SK-N-SH (cell line): ENCODE measurements at regions not wholly inside any gene's neighbourhood (a gene's known extent, or its start where the extent isn't known, plus 50 kb on each side); places are given as distances from the start of the nearest gene placed in this dataset.

Experiments
- CTCF ChIA-PET: fragments of 300-600, 350-600 bp; formaldehyde crosslinking; extraction: SDS; loops from one replicate; lab custom pipeline; 2021; lab: Yijun Ruan, JAX
- POLR2A ChIA-PET: fragments of 350-600 bp; sonication (Branson Sonifier 250); formaldehyde crosslinking; extraction: SDS; loops from one replicate; lab custom pipeline; 2020; ENCODE audit warnings: antibody characterized with exemption, inconsistent platforms; lab: Yijun Ruan, JAX
- DNase-seq: peaks from one replicate; pipeline ENCODE4 v3.0.0; 2012
- H2AFZ ChIP-seq: fragments of 200-600 bp; sonication (generic); 2 replicates; pipeline ENCODE4 v1.8.1; 2016; ENCODE audit warnings: antibody characterized with exemption, mild to moderate bottlenecking, low read depth
- H3F3A ChIP-seq: fragments of 200-600 bp; sonication (generic); replicated peaks from 2 replicates; pipeline ENCODE3; 2016; ENCODE audit warnings: antibody characterized with exemption, mild to moderate bottlenecking; ENCODE audit not compliant: insufficient read depth
- H3K27ac ChIP-seq, 2 experiments: fragments of 200-500 bp in 1 of 2; fragments of 200-600 bp in 1 of 2; sonication (Bioruptor generic) in 1 of 2; sonication (generic), shearing (Covaris generic) in 1 of 2; 2 replicates each; pipeline versions ENCODE4 v1.5.1 to v1.6.1; 2014 to 2016; ENCODE audit warnings: low read depth in 2 of 2, inconsistent platforms in 1 of 2, low read length in 1 of 2, mild to moderate bottlenecking in 1 of 2, mixed read lengths in 1 of 2
- H3K27me3 ChIP-seq: fragments of 200-600 bp; sonication (generic), shearing (Covaris generic); 2 replicates; pipeline ENCODE4 v1.6.1; 2016; ENCODE audit warnings: mixed run types; ENCODE audit not compliant: insufficient read depth
- H3K36me3 ChIP-seq, 2 experiments: fragments of 200-500 bp in 1 of 2; fragments of 200-600 bp in 1 of 2; sonication (Bioruptor generic) in 1 of 2; sonication (generic) in 1 of 2; replicated peaks in 1 of 2; 2 replicates each; pipeline versions ENCODE3 to v1.5.1; 2014 to 2016; ENCODE audit warnings: low read length in 1 of 2, mild to moderate bottlenecking in 1 of 2; ENCODE audit not compliant: insufficient read depth in 2 of 2, control insufficient read depth in 1 of 2
- H3K4me1 ChIP-seq, 2 experiments: fragments of 200-500 bp in 1 of 2; fragments of 200-600 bp in 1 of 2; sonication (Bioruptor generic) in 1 of 2; sonication (generic), shearing (Covaris generic) in 1 of 2; 2 replicates each; pipeline versions ENCODE4 v1.5.1 to v1.6.1; 2014 to 2016; ENCODE audit warnings: low read depth in 1 of 2, low read length in 1 of 2, mixed run types in 1 of 2; ENCODE audit not compliant: insufficient read depth in 2 of 2, control insufficient read depth in 1 of 2
- H3K4me2 ChIP-seq: fragments of 200-600 bp; sonication (generic), shearing (Covaris generic); 2 replicates; pipeline ENCODE4 v1.6.1; 2017; ENCODE audit warnings: mixed run types
- H3K4me3 ChIP-seq, 2 experiments: fragments of 200-500 bp in 1 of 2; fragments of 200-600 bp in 1 of 2; sonication (Bioruptor generic) in 1 of 2; sonication (generic), shearing (Covaris generic) in 1 of 2; 2 replicates each; pipeline versions ENCODE4 v1.5.1 to v1.8.1; 2014 to 2016; ENCODE audit warnings: low read depth in 2 of 2, inconsistent platforms in 1 of 2, low read length in 1 of 2, mild to moderate bottlenecking in 1 of 2, mixed read lengths in 1 of 2, moderate library complexity in 1 of 2
- H3K79me2 ChIP-seq: fragments of 200-600 bp; sonication (generic); 2 replicates; pipeline ENCODE4 v1.8.1; 2017; ENCODE audit warnings: mild to moderate bottlenecking; ENCODE audit not compliant: insufficient read depth
- H3K9ac ChIP-seq: fragments of 200-600 bp; sonication (generic); 2 replicates; pipeline ENCODE4 v1.6.1; 2017; ENCODE audit warnings: mixed run types
- H3K9me2 ChIP-seq: fragments of 200-600 bp; sonication (generic); 2 replicates; pipeline ENCODE4 v1.6.1; 2017; ENCODE audit warnings: mixed run types
- H3K9me3 ChIP-seq: fragments of 200-600 bp; sonication (generic); 2 replicates; pipeline ENCODE4 v1.6.1; 2017; ENCODE audit warnings: mixed run types, mild to moderate bottlenecking, moderate library complexity
- H4K20me1 ChIP-seq: fragments of 200-600 bp; sonication (generic); 2 replicates; pipeline ENCODE4 v1.6.1; 2017; ENCODE audit warnings: mild to moderate bottlenecking, mixed run types; ENCODE audit not compliant: insufficient read depth
- CTCF ChIP-seq: fragments of 200-600 bp; sonication (generic); IDR thresholded peaks from 2 replicates; pipeline ENCODE4 v1.6.1; 2017; ENCODE audit warnings: antibody characterized with exemption, mild to moderate bottlenecking, moderate library complexity
- ELF1 ChIP-seq: IDR thresholded peaks from 2 replicates; pipeline ENCODE4 v1.4.0; 2012
- EZH2phosphoT487 ChIP-seq: fragments of 200-600 bp; sonication (generic); IDR thresholded peaks from 2 replicates; pipeline ENCODE4 v1.6.1; 2017; ENCODE audit warnings: low read depth, mixed run types, mild to moderate bottlenecking, antibody characterized with exemption, moderate library complexity, borderline replicate concordance
- FOSL2 ChIP-seq: IDR thresholded peaks from 2 replicates; pipeline ENCODE4 v1.4.0; 2012; ENCODE audit warnings: low read depth, mild to moderate bottlenecking, moderate library complexity, borderline replicate concordance
- FOXJ3 ChIP-seq: sonication (generic); formaldehyde crosslinking; IDR thresholded peaks from 2 replicates; pipeline ENCODE4 v1.5.1; 2020; ENCODE audit warnings: mild to moderate bottlenecking, missing genetic modification reagents
- FOXM1 ChIP-seq: IDR thresholded peaks from 2 replicates; pipeline ENCODE4 v1.4.0; 2012; ENCODE audit warnings: low read depth, mild to moderate bottlenecking
- IRF3 ChIP-seq: fragments of 150-350 bp; IDR thresholded peaks from 2 replicates; pipeline ENCODE4 v1.6.1; 2016; ENCODE audit warnings: mild to moderate bottlenecking, low read depth, low read length
- JUND ChIP-seq: IDR thresholded peaks from 2 replicates; pipeline ENCODE4 v1.4.0; 2012
- MXI1 ChIP-seq: IDR thresholded peaks from 2 replicates; pipeline ENCODE4 v1.6.1; 2012; ENCODE audit warnings: mild to moderate bottlenecking, low read depth, low read length, improper control_type of control experiment
- NFIC ChIP-seq: IDR thresholded peaks from 2 replicates; pipeline ENCODE4 v1.4.0; 2012; ENCODE audit warnings: borderline replicate concordance
- PBX3 ChIP-seq: IDR thresholded peaks from 2 replicates; pipeline ENCODE4; 2012
- RCOR1 ChIP-seq: fragments of 150-350 bp; IDR thresholded peaks from 2 replicates; pipeline ENCODE4 v1.6.1; 2017; ENCODE audit warnings: antibody characterized with exemption, low read length
- SIN3A ChIP-seq: IDR thresholded peaks from 2 replicates; pipeline ENCODE4 v1.6.1; 2012; ENCODE audit warnings: low read depth, mild to moderate bottlenecking, low read length, moderate library complexity, borderline replicate concordance
- YY1 ChIP-seq: IDR thresholded peaks from 2 replicates; pipeline ENCODE4 v1.4.0; 2012; ENCODE audit warnings: low read depth, mild to moderate bottlenecking
- WGBS: methylation state at CpG from one replicate; pipeline ENCODE4 v1.1.6; 2017; ENCODE audit warnings: low lambda C conversion rate; 5-methylcytosine and 5-hydroxymethylcytosine counted together

GRCh38 chr3:167936019-167936418 is 159.7 kb downstream of the GOLIM4 start:
- Histone ChIP-seq H2AFZ (no peak overlapping the region), H3K4me2 (no peak overlapping the region), H3K9ac (no peak overlapping the region), H3K4me3 (no peak overlapping the region), H3K36me3 (no peaks in the 10 kb centered on the region), H3K4me1 (no peaks in the 10 kb centered on the region), H3K9me3 (no peaks in the 10 kb centered on the region), H3K27ac (no peak overlapping the region), H4K20me1 (no peaks in the 10 kb centered on the region), H3K9me2 (no peaks in the 10 kb centered on the region), H3K27me3 (no peaks in the 10 kb centered on the region), H3F3A (no peaks in the 10 kb centered on the region), H3K79me2 (no peaks in the 10 kb centered on the region)
- DNase-seq = no peak
- ChIA-PET POLR2A (interaction anchor here (0.8 kb wide), 1 partner anchor 36 kb away, joined by 3 read pairs; no protein-coding TSS in a partner anchor), CTCF (interaction anchor here (0.5 kb wide), 1 partner anchor 622 kb away, joined by 3 read pairs; no protein-coding TSS in a partner anchor)
- TF ChIP-seq IRF3 = no peak
- no peak for TF ChIP-seq ELF1
- no peak for TF ChIP-seq FOXJ3 (CRISPR knock-in tag)
- TF ChIP-seq CTCF = no peak
- TF ChIP-seq EZH2phosphoT487 = no peak
- no peak for TF ChIP-seq SIN3A
- TF ChIP-seq MXI1 = no peak
- TF ChIP-seq, all 33 proteins: peak for 0
- WGBS = 63% methylated on average over 6 of the region's 6 CpGs

GRCh38 chr3:167930453-167930852 is 165.3 kb downstream of the GOLIM4 start:
- Histone ChIP-seq H3F3A (no peaks in the 10 kb centered on the region), H3K27me3 (no peaks in the 10 kb centered on the region), H3K9me2 (no peaks in the 10 kb centered on the region), H3K4me3 (no peak overlapping the region), H3K4me2 (no peak overlapping the region), H3K36me3 (no peaks in the 10 kb centered on the region), H4K20me1 (no peaks in the 10 kb centered on the region), H3K27ac (peak overlapping the region in 1 of 2 experiments; percentile 44; a peak in 1 of 4 replicates), H2AFZ (no peak overlapping the region), H3K79me2 (no peaks in the 10 kb centered on the region), H3K4me1 (no peaks in the 10 kb centered on the region; a peak in 1 of 4 replicates), H3K9ac (no peak overlapping the region), H3K9me3 (no peaks in the 10 kb centered on the region)
- POLR2A ChIA-PET = no interaction called here
- TF ChIP-seq NFIC (no peak), RCOR1 (no peak), PBX3 (no peak), FOSL2 (no peak), JUND (no peak), FOXM1 (no peak), MXI1 (no peak), FOXJ3 (CRISPR knock-in tag) (no peak), YY1 (no peak)
- no peak for DNase-seq
- WGBS = 85% methylated on average over 1 of the region's 1 CpG
- CTCF ChIA-PET = interaction anchor here (1.0 kb wide), 1 partner anchor 10 kb away, joined by 3 read pairs; no protein-coding TSS in a partner anchor
